ENCODE measurements at regions not wholly inside any gene's neighbourhood (a gene's known extent, or its start where the extent isn't known, plus 50 kb on each side); places are given as distances from the start of the nearest gene placed in this dataset.

DNA sequence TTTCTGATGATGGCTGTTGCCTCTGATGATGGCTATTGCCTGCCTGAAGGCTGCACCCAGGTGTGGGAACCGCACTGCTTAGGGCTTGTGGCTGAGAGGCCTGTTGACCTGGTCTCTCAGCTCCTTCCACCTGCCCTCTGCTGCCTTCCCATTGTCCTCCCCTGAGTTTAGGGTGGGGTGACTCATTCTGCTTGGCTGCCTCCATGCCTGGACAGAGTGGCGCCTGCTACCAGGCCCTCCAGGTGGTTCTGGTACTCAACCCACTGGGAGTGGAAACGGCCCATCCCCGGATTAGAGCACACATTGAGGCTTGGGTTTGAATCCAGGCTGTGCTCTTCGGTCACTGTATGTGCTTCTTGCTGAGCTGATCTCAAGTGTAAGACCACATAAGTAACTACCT is 120.6 kb downstream of the SEM1 start:
- TF ChIP-seq, protein P1, sequence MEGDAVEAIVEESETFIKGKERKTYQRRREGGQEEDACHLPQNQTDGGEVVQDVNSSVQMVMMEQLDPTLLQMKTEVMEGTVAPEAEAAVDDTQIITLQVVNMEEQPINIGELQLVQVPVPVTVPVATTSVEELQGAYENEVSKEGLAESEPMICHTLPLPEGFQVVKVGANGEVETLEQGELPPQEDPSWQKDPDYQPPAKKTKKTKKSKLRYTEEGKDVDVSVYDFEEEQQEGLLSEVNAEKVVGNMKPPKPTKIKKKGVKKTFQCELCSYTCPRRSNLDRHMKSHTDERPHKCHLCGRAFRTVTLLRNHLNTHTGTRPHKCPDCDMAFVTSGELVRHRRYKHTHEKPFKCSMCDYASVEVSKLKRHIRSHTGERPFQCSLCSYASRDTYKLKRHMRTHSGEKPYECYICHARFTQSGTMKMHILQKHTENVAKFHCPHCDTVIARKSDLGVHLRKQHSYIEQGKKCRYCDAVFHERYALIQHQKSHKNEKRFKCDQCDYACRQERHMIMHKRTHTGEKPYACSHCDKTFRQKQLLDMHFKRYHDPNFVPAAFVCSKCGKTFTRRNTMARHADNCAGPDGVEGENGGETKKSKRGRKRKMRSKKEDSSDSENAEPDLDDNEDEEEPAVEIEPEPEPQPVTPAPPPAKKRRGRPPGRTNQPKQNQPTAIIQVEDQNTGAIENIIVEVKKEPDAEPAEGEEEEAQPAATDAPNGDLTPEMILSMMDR (IDR thresholded peaks at IDR 0.05) = no peak
- no peak for TF ChIP-seq POLR2A (IDR thresholded peaks at IDR 0.05)
